RWPE1 (cell line): ENCODE measurements at regions not wholly inside any gene's neighbourhood (a gene's known extent, or its start where the extent isn't known, plus 50 kb on each side); places are given as distances from the start of the nearest gene placed in this dataset.

Source experiments
- CTCF ChIA-PET: fragments of 350-600 bp; sonication (Branson Sonifier 250); formaldehyde crosslinking; extraction: SDS; loops from one replicate; lab custom pipeline; 2021; lab: Yijun Ruan, JAX
- POLR2A ChIA-PET: fragments of 400-600 bp; formaldehyde crosslinking; extraction: SDS; loops from one replicate; lab custom pipeline; 2020; ENCODE audit warnings: antibody characterized with exemption; ENCODE audit not compliant: low non-redundant PET; lab: Yijun Ruan, JAX
- DNase-seq: peaks from one replicate; pipeline ENCODE4 v3.0.0; 2012; ENCODE audit warnings: low spot score
- H3K27ac ChIP-seq: fragments of 450-650 bp; 2 replicates; pipeline ENCODE4 v1.5.1; 2017
- CTCF ChIP-seq: fragments of 450-650 bp; conservative IDR thresholded peaks from 2 replicates; pipeline ENCODE4 v1.5.1; 2017; ENCODE audit warnings: low read depth, mild to moderate bottlenecking

GRCh38 chr13:21823416-21823815 lies 152.5 kb downstream of the FGF9 start:
- H3K27ac ChIP-seq, result no peak overlapping the region
- DNase-seq, result no peak
- POLR2A ChIA-PET, result no interaction called here
- CTCF ChIA-PET, result no interaction called here
- TF ChIP-seq CTCF, result no peak

- CTCF ChIA-PET, result no interaction called here
- no peak for TF ChIP-seq CTCF
- H3K27ac ChIP-seq, result no peak overlapping the region
- no peak for DNase-seq
- POLR2A ChIA-PET, result no interaction called here
Measured at GRCh38 chr13:21823949-21824348, 153.1 kb downstream of the FGF9 start.

GRCh38 chr13:21825186-21825585 lies 154.3 kb downstream of the FGF9 start:
- TF ChIP-seq CTCF, result no peak
- CTCF ChIA-PET, result no interaction called here
- no peak overlapping the region for H3K27ac ChIP-seq
- POLR2A ChIA-PET, result interaction anchor here (0.6 kb wide), 1 partner anchor 1577 kb away, joined by 7 read pairs; no protein-coding TSS in a partner anchor
- DNase-seq, result no peak

- TF ChIP-seq CTCF, result no peak
- POLR2A ChIA-PET, result interaction anchor here (0.6 kb wide), 1 partner anchor 1576 kb away, joined by 7 read pairs; no protein-coding TSS in a partner anchor
- CTCF ChIA-PET, result no interaction called here
- H3K27ac ChIP-seq, result no peak overlapping the region
- no peak for DNase-seq
Measured at GRCh38 chr13:21825801-21826200, 154.9 kb downstream of the FGF9 start.

GRCh38 chr13:21826214-21827015 lies 155.5 kb downstream of the FGF9 start:
- ChIA-PET POLR2A (no interaction called here), CTCF (interaction anchor here (0.5 to 0.6 kb wide), 2 partner anchors 66 to 422 kb away, joined by 3 to 4 read pairs; no protein-coding TSS in a partner anchor)
- TF ChIP-seq CTCF, result no peak
- no peak overlapping the region for H3K27ac ChIP-seq
- DNase-seq, result no peak

GRCh38 chr13:21831654-21832324 lies 160.9 kb downstream of the FGF9 start:
- POLR2A ChIA-PET, result no interaction called here
- TF ChIP-seq CTCF, result no peak
- CTCF ChIA-PET, result no interaction called here
- DNase-seq, result no peak
- H3K27ac ChIP-seq, result no peak overlapping the region
